ENCODE measurements at regions not wholly inside any gene's neighbourhood (a gene's known extent, or its start where the extent isn't known, plus 50 kb on each side); places are given as distances from the start of the nearest gene placed in this dataset.
"Not testable (repeated sequence)": the region's sequence is repeated elsewhere in the genome, so short reads cannot be mapped to it uniquely, and the experiment has no call there.

- H3K36me3 Mint-ChIP-seq (ENCODE audit: low read depth), result no peaks in the 10 kb centered on the region
- H3K27ac Mint-ChIP-seq, result no peak overlapping the region
- no peak for DNase-seq
- no peak overlapping the region for H3K4me3 Mint-ChIP-seq
- H3K4me1 Mint-ChIP-seq (ENCODE audit: low read depth), result no peaks in the 10 kb centered on the region
- H3K9me3 Mint-ChIP-seq, result peaks cover 5% of the 10 kb centered on the region
- peaks cover 34% of the 10 kb centered on the region for H3K27me3 Mint-ChIP-seq
Observed at GRCh38 chr1:147414505-147415163, 126.7 kb upstream of the BCL9 start.

GRCh38 chr1:147417024-147417423 is 124.3 kb upstream of the BCL9 start:
- Mint-ChIP-seq H3K9me3 (no peaks in the 10 kb centered on the region), H3K27ac (no peak overlapping the region), H3K4me1 (ENCODE audit: low read depth) (no peaks in the 10 kb centered on the region), H3K4me3 (no peak overlapping the region), H3K36me3 (ENCODE audit: low read depth) (no peaks in the 10 kb centered on the region), H3K27me3 (peaks cover 50% of the 10 kb centered on the region)
- no peak for DNase-seq

- not testable (repeated sequence) for H3K36me3 Mint-ChIP-seq (ENCODE audit: low read depth); H3K27ac Mint-ChIP-seq; H3K9me3 Mint-ChIP-seq; H3K4me3 Mint-ChIP-seq; H3K4me1 Mint-ChIP-seq (ENCODE audit: low read depth); DNase-seq
- H3K27me3 Mint-ChIP-seq, result peaks cover 28% of the 10 kb centered on the region
Observed at GRCh38 chr1:147423100-147423827, 118.0 kb upstream of the BCL9 start.

GRCh38 chr1:147434921-147435320 is 106.4 kb upstream of the BCL9 start:
- H3K9me3 Mint-ChIP-seq, result no peaks in the 10 kb centered on the region

GRCh38 chr1:147444381-147444780 is 96.9 kb upstream of the BCL9 start:
- no peaks in the 10 kb centered on the region for H3K4me1 Mint-ChIP-seq (ENCODE audit: low read depth)
- peaks cover 36% of the 10 kb centered on the region for H3K27me3 Mint-ChIP-seq
- DNase-seq, result no peak
- peaks cover 36% of the 10 kb centered on the region for H3K9me3 Mint-ChIP-seq
- H3K4me3 Mint-ChIP-seq, result no peak overlapping the region
- H3K27ac Mint-ChIP-seq, result no peak overlapping the region
- peaks cover 2% of the 10 kb centered on the region for H3K36me3 Mint-ChIP-seq (ENCODE audit: low read depth)

More at GRCh38 chr1:147434921-147435320, 106.4 kb upstream of the BCL9 start:
- no peak overlapping the region for H3K27ac Mint-ChIP-seq
- peaks cover 15% of the 10 kb centered on the region for H3K27me3 Mint-ChIP-seq
- no peaks in the 10 kb centered on the region for H3K4me1 Mint-ChIP-seq (ENCODE audit: low read depth)
- no peak overlapping the region for H3K4me3 Mint-ChIP-seq
- DNase-seq, result no peak
- H3K36me3 Mint-ChIP-seq (ENCODE audit: low read depth), result no peaks in the 10 kb centered on the region

GRCh38 chr1:147451628-147452027 is 89.7 kb upstream of the BCL9 start:
- Mint-ChIP-seq H3K4me3 (no peak overlapping the region), H3K4me1 (ENCODE audit: low read depth) (no peaks in the 10 kb centered on the region), H3K27me3 (peaks cover 44% of the 10 kb centered on the region), H3K36me3 (ENCODE audit: low read depth) (no peaks in the 10 kb centered on the region), H3K9me3 (peaks cover 3% of the 10 kb centered on the region), H3K27ac (no peak overlapping the region)
- no peak for DNase-seq

- Mint-ChIP-seq H3K27ac (no peak overlapping the region), H3K4me3 (no peak overlapping the region), H3K9me3 (no peaks in the 10 kb centered on the region), H3K27me3 (peaks cover 37% of the 10 kb centered on the region), H3K36me3 (ENCODE audit: low read depth) (no peaks in the 10 kb centered on the region), H3K4me1 (ENCODE audit: low read depth) (no peaks in the 10 kb centered on the region)
- no peak for DNase-seq
Observed at GRCh38 chr1:147452809-147453208, 88.5 kb upstream of the BCL9 start.

- H3K9me3 Mint-ChIP-seq, result peaks cover 15% of the 10 kb centered on the region
- H3K27me3 Mint-ChIP-seq, result peaks cover 56% of the 10 kb centered on the region
- H3K4me3 Mint-ChIP-seq, result no peak overlapping the region
- DNase-seq, result no peak
- H3K27ac Mint-ChIP-seq, result no peak overlapping the region
- H3K4me1 Mint-ChIP-seq (ENCODE audit: low read depth), result no peaks in the 10 kb centered on the region
- H3K36me3 Mint-ChIP-seq (ENCODE audit: low read depth), result no peaks in the 10 kb centered on the region
Observed at GRCh38 chr1:147463022-147463421, 78.3 kb upstream of the BCL9 start.

GRCh38 chr1:147466543-147466942 is 74.8 kb upstream of the BCL9 start:
- H3K9me3 Mint-ChIP-seq, result peaks cover 15% of the 10 kb centered on the region
- H3K36me3 Mint-ChIP-seq (ENCODE audit: low read depth), result no peaks in the 10 kb centered on the region
- no peak overlapping the region for H3K27ac Mint-ChIP-seq
- DNase-seq, result no peak
- no peaks in the 10 kb centered on the region for H3K4me1 Mint-ChIP-seq (ENCODE audit: low read depth)
- no peak overlapping the region for H3K4me3 Mint-ChIP-seq
- H3K27me3 Mint-ChIP-seq, result peaks cover 77% of the 10 kb centered on the region

- Mint-ChIP-seq H3K27me3 (peaks cover 62% of the 10 kb centered on the region), H3K27ac (no peak overlapping the region), H3K4me3 (no peak overlapping the region), H3K4me1 (ENCODE audit: low read depth) (no peaks in the 10 kb centered on the region), H3K9me3 (peaks cover 15% of the 10 kb centered on the region), H3K36me3 (ENCODE audit: low read depth) (no peaks in the 10 kb centered on the region)
- no peak for DNase-seq
Observed at GRCh38 chr1:147470079-147470478, 71.2 kb upstream of the BCL9 start.

- Mint-ChIP-seq H3K4me3 (no peak overlapping the region), H3K9me3 (peaks cover 2% of the 10 kb centered on the region)
Observed at GRCh38 chr1:147472489-147472888, 68.8 kb upstream of the BCL9 start.

GRCh38 chr1:147472966-147473732 is 68.2 kb upstream of the BCL9 start:
- DNase-seq, result no peak
- Mint-ChIP-seq H3K4me3 (no peak overlapping the region), H3K4me1 (ENCODE audit: low read depth) (no peaks in the 10 kb centered on the region), H3K36me3 (ENCODE audit: low read depth) (no peaks in the 10 kb centered on the region), H3K27me3 (peaks cover 36% of the 10 kb centered on the region), H3K9me3 (no peaks in the 10 kb centered on the region), H3K27ac (no peak overlapping the region)

More at GRCh38 chr1:147472489-147472888, 68.8 kb upstream of the BCL9 start:
- Mint-ChIP-seq H3K27me3 (peaks cover 39% of the 10 kb centered on the region), H3K4me1 (ENCODE audit: low read depth) (no peaks in the 10 kb centered on the region), H3K27ac (no peak overlapping the region), H3K36me3 (ENCODE audit: low read depth) (no peaks in the 10 kb centered on the region)
- no peak for DNase-seq

GRCh38 chr1:147473733-147474049 is 67.6 kb upstream of the BCL9 start:
- Mint-ChIP-seq H3K36me3 (ENCODE audit: low read depth) (no peaks in the 10 kb centered on the region), H3K9me3 (no peaks in the 10 kb centered on the region), H3K4me1 (ENCODE audit: low read depth) (no peaks in the 10 kb centered on the region), H3K4me3 (no peak overlapping the region), H3K27me3 (peaks cover 33% of the 10 kb centered on the region), H3K27ac (no peak overlapping the region)
- no peak for DNase-seq

GRCh38 chr1:147475488-147475887 is 65.8 kb upstream of the BCL9 start:
- H3K27me3 Mint-ChIP-seq, result peaks cover 35% of the 10 kb centered on the region
- H3K27ac Mint-ChIP-seq, result no peak overlapping the region
- H3K4me3 Mint-ChIP-seq, result no peak overlapping the region
- no peak for DNase-seq
- no peaks in the 10 kb centered on the region for H3K36me3 Mint-ChIP-seq (ENCODE audit: low read depth)
- no peaks in the 10 kb centered on the region for H3K9me3 Mint-ChIP-seq
- no peaks in the 10 kb centered on the region for H3K4me1 Mint-ChIP-seq (ENCODE audit: low read depth)

- Mint-ChIP-seq H3K4me1 (ENCODE audit: low read depth) (no peaks in the 10 kb centered on the region), H3K4me3 (no peak overlapping the region), H3K36me3 (ENCODE audit: low read depth) (no peaks in the 10 kb centered on the region), H3K27me3 (peaks cover 22% of the 10 kb centered on the region), H3K9me3 (no peaks in the 10 kb centered on the region), H3K27ac (no peak overlapping the region)
- DNase-seq, result no peak
Observed at GRCh38 chr1:147478521-147478920, 62.8 kb upstream of the BCL9 start.
